ENCODE measurements at regions not wholly inside any gene's neighbourhood (a gene's known extent, or its start where the extent isn't known, plus 50 kb on each side); places are given as distances from the start of the nearest gene placed in this dataset.

DNA sequence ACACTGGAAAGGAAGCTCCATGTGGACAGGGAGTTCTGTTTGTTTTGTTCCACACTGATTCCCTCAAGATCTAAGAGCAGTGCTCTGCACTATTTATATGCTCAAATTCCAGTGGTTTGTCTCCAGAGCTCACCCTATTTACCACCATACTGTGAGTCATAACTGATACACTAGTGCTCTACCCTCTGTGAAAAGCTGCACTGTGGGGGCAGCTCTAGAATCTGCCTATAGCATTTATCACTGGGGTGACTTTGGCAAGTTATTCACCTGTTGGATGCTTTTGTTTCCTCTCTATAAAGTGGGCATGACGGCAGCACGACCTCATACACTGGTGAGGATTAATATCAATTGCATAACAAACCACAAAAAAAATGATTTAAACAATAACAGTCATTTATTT is 307.8 kb downstream of the NR2F1-AS1 start:
- DNase-seq = no peak

DNA sequence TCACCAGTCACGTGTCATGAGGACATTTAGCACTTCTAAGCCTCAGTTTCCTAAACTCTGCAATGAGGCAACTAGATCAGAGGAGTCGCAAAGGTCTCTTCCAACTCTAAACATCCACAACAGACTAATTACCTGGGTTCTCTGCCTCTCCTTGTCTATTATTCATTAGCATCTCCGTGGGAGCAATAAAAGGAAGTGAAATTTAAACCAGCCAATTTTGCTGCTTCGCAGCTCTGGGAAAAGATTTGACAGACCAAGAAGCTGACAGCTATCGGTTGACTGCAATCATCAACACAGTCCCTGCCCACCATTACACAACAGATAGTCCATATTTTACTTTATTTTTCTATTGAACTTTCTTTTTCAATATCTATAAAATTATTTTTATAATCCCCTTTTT is 308.9 kb downstream of the NR2F1-AS1 start:
- no peak for DNase-seq

DNA sequence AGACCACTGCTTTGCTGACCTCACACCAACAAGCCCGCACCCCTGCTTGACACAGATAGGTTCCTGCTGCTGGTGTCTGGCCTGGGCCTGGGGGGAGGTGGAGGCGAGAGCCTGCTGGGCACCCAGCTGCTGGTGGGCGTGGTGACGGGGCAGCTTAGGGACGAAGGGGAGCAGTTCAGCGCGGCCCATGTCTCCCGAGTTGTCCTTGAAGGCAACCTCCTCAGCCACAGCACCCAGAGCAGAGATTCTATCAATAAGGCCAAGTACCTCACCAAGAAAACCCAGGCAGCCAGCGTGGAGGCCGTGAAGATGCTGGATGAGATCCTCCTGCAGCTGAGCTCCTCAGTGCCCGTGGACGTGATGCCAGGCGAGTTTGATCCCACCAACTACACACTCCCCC is 313.3 kb downstream of the NR2F1-AS1 start:
- DNase-seq = no peak

DNA sequence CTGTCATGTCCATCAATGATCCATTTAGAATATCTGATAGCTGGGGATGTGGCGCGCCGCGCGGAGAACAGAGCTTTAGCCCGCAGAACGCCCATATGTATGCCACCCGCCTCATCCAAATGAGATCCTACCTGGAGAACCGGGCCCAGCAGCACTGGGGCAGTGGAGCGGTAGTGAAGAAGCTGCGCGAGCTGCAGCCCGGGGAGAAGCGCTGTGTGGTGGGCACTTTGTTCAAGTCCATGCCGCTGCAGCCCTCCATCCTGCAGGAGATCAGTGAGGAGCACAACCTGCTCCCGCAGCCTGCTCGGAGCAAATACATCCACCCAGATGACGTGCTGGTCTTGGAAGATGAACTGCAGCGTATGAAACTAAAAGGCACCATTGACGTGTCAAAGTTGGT is 313.7 kb downstream of the NR2F1-AS1 start:
- no peak for DNase-seq

DNA sequence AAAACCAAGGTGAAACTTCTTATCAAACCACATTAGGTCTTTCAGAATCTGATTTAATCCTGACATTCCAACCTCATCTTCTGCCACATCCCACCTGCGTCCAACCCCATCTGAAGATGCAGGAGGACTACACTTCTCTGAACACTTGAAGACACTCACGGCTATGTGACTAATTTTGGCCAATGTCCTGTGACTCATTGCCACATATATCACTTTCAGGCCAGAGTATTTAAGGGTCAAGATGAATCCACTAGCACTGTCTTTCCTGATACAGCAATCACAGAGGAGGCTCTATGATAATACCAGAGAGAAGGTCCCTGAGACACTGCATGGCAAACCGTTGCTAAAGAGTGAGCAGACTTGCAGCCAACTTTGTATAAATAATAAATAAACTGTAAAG is 323.4 kb downstream of the NR2F1-AS1 start:
- no peak for DNase-seq

DNA sequence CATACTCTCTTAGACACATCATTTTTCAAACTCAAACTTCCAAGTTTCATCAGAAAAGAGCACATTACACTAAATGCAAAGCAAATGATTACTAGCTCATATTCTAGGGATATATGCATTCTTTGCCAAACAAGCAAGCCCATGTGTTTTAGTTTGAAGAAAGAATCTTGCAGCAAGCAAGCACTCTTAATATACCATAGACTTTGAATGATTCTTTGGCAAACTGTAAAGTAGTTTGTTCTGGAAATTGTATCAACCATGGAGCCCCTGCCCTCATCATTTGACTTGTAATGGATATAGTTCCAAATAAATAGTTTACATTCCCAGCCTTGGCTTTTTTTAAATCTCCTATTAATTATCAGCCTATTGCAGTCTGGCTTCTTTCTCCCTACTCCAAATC is 325.2 kb downstream of the NR2F1-AS1 start:
- DNase-seq = no peak

DNA sequence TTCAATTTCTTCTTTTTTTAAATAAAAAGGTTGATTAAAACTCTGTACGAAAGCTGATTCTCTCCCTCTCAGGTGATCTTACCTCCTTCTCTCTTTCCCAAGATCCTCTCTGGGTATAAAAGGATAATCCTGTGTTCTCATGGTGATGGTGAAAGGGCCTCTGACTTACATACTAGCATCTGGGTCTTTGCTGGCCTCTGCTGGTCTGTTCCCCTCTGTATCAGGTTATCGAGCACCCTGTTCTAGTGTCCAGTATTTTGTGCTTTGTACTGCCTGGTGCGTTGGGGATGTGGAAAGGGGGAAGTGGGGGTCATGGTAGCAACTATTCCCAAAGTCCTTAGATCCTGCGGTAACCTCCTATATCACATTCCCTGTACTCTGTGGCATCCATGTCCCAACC is 328.9 kb downstream of the NR2F1-AS1 start:
- no peak for DNase-seq

DNA sequence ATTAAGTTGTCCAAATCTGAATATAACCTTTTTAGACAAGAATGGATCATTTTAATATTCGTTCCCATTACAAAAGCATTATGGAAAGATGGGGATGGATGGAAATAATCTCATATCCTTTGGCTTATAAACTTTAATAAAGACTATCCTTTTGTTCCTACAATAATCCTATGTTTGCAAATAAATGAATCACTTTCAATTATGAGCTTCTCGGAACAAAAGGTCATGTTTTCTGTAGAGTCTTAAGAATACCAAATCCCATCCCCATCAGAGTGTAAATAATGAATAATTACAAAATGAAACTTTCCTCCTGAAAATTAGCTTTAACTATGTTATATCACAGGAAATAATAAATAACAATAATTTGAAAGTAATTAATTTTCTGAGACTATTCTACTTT is 329.7 kb downstream of the NR2F1-AS1 start:
- no peak for DNase-seq

DNA sequence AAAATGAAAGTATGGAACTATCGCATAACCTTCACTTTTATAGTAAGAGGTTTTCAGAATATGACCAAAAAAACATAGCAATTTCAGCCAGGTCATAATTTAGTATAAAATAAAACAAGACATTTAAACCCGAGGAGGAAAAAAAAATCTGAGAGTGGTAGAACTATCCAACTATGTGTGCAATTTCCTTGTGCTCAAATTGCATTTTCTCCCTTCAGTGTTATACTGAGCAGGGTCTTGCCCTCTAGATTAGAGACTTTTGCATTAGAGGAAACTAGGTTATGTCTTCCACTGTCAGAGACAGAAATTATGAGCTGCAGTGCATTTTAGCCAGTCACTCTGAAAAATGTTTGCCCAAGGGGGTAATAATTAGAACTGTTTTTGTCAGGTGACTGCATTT is 330.6 kb downstream of the NR2F1-AS1 start:
- DNase-seq = no peak

DNA sequence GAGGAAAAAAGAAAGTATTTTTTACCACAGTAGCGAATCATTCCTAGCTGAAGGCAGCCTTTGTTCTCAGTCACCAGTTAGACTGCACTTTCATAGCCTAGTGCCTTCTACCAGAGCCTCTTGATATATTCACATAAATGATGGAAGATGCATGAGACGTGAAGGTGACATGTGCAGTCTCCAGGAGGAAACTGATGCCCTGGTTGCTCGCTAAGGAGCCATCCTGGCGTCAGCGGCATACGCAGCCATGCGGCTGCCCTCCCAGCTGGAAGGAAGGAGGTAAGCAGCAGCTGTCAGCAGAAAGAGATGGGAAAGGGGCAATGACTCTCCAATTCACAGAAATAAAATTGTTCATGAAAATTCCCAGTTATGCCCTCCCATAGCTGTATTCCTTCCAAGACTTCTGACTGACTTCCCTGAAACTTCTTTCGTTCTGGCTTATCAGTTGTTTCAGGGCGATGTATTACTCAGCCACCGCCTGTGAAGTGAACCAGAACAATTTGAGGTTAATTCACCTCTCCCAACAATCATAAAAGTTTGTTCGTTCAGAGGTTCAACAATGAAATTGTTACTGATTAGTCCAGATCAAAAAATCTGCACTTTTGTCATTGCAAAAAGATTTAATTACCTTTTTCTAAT is 331.2 kb downstream of the NR2F1-AS1 start:
- DNase-seq = peak in 1 of 2 donors; percentile 4

DNA sequence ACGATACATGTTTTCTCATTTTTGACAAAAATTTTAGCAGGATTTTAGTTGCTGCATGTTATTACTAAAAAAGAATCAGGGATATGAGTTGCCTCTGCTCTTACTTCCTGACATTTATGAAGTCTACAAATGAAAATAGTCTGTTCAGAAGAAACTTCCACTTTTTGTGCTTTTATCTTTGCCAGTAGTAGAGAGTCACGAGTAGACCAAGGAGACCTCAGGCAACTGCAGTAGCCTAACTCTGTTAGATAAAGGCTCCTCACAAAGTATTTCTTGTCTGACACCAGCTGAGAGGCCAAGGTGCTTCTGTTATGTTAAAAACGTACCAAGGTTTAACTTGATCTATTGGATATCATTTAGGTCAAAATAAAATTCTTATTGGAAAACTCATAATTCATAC is 333.9 kb downstream of the NR2F1-AS1 start:
- no peak for DNase-seq

DNA sequence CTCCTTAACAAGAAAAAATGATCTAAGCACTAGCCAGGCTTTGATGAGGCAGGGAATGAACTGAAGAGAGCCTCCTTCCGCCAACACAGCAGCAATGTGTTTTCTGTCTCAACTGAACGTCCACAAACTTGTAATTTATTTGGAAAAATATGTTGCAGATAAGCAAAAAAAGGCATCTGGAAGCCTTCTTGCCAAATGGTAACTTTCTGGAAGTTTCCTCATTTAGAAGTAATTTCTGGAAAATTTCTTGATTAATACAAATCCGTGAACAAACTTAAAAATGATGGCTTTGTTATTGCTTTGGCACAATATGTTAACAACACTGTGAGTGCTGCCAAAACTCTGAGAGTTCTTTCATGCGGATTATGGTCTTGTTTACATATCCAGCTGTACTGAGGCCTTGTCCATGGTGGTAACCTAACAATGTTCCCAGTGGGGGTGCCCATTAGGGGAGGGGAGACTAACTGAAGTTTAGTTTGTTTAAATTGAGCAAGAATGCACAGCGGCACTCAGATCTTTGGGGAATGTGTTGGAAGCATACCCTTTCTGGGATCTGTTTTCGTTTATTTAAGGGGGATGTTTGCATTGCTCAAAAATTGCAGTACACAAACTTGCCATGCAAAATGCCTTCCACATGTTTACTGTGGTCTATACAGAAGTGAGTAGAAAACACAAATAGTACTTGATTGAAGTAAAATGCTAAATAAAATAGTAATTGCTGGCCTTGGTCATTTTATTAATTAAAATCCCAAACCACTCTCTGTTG is 334.7 kb downstream of the NR2F1-AS1 start:
- peak in 1 of 2 donors; percentile 60 for DNase-seq

DNA sequence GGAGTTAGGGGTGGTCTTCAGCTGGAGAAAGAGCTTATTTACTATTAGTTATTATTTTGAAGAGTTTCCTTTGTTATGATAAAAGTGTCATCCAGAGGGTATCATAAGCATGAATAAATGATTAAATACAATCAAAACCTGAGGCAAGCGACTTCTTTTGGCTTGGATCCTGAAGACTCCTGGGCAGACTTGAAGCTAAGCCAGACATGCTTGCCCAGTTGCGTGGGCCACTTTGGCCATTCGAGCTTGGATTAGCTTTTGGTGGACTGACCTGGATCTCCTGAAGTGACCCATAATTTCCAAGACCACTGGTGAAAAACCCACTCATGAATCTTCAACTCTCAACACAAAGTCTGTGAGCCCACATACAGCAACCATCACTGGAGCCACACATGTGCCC is 335.8 kb downstream of the NR2F1-AS1 start:
- no peak for DNase-seq

DNA sequence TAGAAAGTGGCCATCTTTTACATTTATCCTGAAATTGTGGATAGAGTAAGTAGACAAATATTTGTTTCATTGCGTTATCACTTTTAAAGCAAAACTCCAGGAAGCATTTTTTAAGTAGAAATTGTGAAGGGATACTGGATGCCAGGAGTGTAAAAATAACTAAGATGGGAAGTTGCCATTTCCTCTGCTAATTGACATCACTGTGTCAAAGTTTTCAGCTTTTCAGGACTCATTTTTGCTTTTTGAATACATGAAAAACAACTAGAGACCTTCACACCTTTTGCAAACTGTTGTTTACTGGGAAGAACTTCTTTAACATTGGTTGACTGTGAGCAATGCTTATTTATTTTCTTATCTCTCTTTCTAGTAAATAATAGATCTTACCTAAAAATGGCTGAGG is 337.5 kb downstream of the NR2F1-AS1 start:
- no peak for DNase-seq

DNA sequence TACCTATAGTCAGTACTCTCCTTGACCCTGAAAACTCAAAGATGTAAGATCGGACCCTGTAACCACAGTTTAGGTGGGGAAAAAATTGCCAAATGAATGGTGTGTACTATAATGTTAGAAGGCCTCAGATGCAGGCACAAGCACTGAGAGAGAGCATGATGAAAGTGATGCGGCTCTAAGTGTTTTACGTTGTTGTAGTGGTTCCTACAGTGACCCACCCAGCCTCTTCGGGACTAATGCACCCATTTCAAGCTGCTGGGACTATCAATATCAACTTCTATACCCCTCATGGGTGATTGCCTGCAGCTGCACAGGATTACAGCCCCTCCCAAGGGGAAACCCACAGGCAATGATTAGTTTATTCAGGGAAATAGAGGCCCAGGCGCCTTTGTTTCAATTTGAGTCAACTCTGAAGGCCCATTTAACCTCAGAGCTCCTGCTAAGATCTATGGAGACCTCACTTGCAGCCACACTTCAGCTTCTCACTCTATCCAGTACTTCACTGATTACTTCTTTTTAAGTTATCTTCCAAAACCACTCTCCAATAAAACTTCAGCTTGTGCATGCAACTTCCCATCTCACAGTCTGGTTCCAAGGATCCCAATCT is 340.7 kb downstream of the NR2F1-AS1 start:
- DNase-seq = no peak

DNA sequence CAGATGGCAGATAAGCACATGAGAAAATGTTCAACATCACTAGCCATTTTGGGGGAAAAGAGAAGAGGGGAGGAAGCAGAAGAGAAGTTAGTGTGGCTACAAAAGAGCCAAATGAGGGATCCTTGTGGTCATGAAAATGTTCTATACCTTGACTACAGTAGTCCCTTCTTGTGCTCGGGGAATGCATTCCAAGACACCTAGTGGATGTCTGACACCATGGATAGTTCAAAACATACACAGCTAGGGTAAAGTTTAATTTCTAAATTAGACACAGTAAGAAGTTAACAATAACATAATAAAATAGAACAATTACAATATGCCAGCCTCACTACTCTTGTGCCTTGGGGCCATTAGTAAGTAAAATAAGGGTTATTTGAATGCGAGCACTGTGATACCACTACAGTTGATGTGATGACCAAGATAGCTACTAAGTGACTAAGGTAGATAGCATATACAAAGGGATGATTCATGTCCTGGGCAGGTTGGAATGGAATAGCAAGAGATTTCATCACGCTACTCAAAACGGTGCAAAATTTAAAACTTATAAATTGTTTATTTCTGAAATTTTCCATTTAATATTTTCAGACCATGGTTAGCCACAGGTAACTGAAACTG is 344.1 kb downstream of the NR2F1-AS1 start:
- no peak for DNase-seq

DNA sequence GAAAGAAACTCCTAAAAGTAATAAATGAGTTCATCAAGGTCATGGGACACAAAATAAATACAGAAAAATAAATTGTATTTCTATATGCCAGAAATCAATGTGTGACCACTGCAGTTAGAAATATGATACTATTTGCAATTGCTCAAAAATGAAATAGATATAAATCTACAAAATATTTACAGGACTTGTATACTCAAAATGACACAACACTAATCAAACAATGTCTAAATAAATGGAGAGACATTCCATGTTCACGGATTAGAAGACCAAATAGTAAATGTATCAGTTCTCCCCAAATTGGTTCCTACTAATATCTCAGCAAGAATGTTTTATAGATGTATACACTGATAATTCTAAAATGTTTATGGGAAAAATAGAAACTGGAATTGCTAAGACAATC is 345.3 kb downstream of the NR2F1-AS1 start:
- no peak for DNase-seq

DNA sequence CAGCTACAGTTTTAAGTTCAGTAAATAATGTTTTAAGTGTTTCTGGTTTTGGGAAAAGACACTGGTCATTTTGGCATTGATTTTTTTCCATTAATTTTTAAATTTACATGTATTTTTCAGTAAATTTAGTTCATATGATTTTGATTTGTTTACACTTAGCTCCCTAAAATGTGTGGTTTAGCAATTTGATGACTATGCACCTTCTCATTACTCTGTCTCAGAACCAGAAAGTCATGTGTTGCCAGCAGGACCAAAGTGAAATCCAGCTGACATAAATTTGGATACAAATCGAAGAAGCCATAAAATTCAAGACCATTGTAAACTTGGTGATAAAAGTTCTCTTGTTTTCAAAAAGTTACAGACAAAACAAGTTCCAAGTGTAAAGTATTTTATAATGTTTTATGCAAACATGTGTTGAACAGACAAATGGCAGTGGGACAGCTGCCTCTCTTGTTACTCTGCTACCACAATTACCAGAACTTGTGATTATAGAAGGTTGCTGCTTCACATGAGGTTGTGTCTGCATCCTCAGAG is 354.8 kb downstream of the NR2F1-AS1 start:
- DNase-seq = no peak

DNA sequence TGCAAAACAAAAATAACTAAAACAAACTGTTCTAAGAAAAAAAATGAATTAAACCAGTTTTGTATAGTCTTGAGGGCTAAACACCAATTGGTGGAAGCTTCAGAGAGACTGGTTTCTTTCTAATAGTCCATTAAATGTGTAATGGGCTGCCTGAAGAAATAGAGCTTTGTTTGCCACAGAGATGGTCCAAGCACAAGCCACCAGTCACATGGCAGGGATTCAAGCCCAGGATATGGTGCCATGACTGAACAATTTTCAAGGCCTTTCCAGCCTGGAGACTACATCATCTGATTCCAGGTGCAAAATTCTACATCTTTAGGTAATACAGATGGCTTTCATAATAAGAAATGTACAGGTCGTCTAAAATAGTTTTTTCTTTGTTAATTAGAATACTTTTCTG is 355.3 kb downstream of the NR2F1-AS1 start:
- DNase-seq = no peak

DNA sequence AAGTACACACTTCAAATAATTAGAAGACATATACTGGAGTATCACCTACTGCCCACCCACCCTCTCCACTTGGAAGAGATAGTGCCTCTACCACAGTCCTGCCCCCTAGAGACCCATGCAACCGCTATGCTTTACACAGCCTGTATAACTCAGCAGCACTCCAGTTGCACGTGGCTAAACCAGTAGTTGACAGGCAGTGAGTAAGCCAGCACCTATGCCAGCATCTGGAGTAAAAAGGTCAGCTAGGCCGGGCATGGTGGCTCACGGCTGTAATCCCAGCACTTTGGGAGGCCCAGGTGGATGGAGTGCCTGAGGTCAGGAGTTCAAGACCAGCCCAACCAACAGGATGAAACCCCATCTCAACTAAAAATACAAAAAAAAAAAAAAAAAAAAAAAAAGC is 356.4 kb downstream of the NR2F1-AS1 start:
- no peak for DNase-seq

DNA sequence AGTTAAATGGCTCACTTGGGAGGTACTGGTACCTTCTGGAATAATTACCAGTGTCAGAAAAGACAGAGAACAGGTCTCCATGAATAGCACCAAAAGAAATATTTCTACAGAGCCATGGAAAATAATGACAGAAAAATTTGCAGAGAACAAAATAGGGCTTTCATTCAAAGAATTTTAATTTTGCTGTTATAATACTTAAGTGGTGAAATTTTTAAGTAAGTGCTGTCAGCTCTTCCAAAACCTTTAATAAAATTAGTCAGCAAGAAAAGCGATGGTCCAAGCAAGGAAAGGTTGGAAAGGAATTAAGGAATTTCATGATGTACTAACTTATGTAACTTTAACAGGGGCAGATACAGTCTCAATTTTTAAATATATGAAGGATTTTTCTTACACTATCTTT is 359.2 kb downstream of the NR2F1-AS1 start:
- DNase-seq = no peak

DNA sequence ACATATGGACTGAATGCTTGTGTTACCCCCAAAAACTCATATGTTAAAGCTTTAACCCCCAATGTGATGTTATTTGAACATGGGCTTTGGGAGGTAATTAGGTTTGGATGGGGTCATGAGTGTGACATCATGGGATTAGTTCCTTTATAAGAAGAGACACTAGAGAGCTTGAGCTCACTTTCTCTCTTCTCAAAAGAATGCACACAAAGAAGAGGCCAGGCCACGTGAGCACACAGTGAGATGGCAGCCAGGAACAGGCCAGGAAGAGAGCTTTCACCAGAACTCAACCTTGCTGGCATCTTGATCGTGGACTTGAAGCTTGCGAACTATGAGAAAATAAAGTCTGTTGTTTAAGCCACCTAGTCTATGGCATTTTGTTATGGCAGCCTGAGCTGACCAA is 360.6 kb downstream of the NR2F1-AS1 start:
- no peak for DNase-seq

DNA sequence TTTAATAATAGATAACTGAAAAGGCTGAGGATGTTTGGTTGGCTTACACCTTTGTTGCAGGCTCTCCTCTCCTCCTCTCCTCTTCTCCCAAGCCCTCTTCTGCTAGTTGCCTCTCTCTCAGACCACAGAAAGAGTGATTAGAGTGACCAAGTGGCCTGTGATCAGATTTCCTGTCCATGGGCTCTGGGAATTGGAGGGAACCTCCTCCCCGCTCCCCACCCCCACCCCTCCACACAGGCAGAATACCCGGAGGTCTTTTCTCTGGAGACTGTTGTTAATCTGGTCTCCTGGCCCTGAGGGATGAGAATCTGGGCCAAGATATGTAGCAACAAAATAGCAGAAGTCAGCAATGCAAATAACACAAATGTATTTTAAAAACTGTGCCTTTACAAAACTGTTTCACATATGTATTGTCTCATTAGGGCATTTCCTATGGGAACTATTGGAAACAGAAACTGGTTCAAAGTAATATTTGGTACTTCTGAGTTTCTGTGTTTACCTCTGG is 361.3 kb downstream of the NR2F1-AS1 start:
- no peak for DNase-seq

Measured in hippocampal formation (tissue), 2 donors.